HG03060 (cell line): ENCODE measurements at regions not wholly inside any gene's neighbourhood (a gene's known extent, or its start where the extent isn't known, plus 50 kb on each side); places are given as distances from the start of the nearest gene placed in this dataset.

Source experiments
- ATAC-seq: cut with Tn5 transposase; IDR thresholded peaks from one replicate; pipeline ENCODE4 v1.9.1; 2021; ENCODE audit warnings: low read depth, moderate number of reproducible peaks; ENCODE audit not compliant: unreplicated experiment

DNA sequence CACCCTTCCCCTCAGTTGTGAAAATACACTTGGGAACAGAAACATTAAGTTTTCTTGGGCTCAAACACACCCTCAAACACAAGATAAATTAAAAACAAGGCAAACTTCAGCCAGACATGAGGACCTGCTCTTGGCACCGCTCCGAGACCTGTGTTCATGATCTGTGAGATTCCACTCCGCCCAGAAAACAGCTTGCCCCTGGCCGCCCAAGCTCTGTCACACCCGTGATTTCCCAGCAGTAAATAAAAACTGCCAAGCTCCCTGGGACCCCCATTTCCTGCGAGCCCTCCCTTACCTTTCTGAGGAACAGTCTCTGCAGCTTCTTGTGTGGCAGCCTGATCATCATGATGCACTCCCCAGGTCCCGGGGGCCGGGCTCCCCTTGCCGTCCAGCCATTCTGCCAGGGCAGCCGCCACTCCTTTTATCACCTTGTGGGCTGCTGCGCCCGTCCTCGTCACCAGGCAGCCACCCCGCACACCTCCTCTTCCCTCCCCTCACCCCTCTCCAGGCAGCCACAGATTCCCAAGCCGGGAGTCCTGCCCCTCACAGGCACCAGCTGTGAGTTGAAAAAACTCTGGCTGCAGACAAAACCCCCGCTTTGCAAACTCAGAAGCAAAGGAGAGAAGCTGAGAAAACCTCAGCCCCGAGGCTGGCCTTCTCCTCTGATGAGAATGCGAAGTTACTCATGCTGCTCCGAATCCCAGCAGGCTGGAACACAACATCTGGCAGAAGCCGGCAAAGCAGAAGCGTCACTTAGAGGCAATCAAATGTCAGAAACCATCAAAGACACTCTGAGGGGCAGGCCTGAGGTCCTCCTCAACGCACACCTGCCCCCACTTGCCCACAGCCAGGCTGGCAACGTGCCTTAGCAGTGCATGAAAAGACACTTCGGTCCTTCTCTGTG lies 130.4 kb upstream of the RPS6KA2 start:
- ATAC-seq, result no peak

DNA sequence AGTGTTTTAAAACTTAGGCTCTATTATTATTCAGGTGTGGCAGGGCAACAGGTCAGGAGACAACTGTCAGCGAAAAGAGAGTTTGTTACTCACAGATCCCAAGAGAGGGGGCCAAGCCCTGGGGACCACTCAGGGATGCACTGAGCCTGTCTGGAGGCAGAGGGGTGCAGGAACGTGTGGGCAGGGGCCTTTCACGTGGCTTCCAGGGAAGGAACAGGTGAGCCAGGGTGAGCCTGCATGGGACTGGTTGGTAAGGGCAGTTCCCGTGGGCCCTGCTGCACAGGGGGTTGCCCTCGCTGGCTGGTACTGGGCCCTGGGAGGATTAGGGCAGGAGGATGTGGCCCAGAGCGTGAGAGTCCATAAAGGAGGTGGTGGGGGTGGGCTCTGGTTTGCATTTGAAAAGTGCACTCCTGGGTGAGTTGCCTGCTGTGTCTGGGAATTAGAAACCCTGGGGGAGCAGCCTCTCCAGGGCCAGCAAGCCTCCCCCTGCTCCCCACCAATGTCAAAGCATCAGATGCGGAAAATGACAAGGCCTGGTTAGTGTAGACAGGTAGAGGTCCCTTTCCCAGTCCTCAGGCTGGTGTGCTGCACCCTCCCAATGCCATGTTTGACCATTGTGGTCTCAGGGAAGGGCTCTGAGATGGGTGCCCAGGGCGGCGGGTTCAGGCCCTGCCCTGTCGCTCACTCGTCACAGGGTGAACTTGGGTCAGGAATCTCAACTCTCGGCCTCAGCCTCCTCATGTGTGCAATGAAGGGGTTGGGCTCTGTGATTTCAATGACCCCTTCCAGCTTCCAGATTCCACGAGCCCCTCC lies 127.4 kb upstream of the RPS6KA2 start:
- no peak for ATAC-seq

DNA sequence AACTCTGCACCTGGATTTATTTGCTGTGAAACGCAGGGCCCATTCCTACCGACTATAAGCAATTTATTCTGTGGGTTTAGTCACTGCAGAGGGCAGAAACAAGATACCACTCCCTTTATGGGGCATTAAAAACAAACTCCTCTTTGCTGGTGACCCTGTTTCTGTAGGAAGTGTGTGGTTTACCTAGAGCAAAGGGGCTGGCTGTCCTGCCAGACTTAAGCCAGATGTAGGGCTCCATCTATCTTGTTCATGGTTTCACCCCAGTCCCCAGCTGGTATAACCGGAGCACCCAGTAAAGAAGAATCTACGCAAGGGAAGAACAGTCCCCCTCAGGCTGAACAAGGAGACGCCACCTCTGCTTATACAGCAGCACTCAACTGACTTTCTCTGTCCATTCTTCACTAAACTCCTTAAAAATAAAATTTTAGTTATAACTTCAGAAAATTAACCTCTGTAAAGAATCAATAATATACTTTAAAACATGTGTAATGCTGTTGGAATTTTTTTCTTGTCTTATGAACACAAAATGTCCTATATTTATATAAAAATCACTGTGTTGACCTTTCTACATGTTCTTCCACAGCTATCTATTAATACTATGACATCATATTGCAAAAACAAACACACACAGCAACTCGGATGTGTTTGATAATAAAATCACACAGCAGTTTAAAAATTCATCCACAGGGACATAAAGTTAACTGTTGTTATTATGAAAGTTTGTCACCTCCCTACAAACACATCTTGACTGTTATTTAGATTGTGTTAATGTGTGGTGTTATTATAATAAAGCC lies 126.1 kb upstream of the RPS6KA2 start:
- no peak for ATAC-seq

DNA sequence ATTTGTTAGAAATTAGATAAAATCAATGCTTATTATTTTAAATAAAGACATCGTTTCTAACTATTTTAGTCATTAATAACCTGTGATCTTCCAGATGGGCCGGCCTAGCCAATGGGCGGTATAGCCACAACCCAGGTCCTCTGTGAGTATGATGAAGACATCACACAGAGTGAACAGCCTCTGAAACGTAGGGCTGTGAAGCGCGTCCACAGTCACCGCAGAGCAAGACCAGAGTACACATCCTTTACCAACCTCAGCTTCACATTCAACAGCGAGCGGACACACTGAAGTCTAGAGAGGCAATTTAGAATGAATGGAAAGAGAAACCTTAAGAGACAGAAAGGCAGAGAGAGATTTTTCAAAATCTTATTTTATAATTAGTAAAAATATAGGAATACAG lies 125.0 kb upstream of the RPS6KA2 start:
- peak; percentile 96 for ATAC-seq

DNA sequence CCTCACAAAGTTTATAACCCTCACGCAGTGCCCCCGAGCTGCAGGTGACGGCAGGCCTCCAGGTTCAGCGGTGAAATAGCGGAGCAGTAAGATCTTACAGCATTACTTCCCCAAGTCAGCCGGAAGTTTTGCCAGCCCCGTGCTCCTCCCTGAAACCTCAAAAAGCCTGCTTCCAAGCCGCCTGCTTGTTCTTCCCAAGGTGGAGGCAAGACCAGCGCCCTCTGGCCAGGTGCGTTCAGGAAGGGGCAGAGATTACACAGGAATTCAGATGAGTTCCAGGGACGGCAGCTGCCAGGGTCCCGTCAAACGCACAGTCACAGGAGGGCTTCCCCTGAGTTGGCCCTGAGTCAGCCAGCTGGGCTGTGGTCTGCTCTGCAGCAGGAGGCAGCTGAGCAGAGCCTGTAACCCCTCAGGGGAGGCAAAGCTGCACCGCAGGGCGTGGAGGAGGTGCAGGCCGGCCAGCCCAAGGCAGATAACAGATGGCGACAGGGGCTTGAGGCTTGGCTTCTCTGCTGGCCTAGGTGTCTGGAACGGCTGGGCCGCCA lies 124.1 kb upstream of the RPS6KA2 start:
- ATAC-seq, result peak; percentile 48

DNA sequence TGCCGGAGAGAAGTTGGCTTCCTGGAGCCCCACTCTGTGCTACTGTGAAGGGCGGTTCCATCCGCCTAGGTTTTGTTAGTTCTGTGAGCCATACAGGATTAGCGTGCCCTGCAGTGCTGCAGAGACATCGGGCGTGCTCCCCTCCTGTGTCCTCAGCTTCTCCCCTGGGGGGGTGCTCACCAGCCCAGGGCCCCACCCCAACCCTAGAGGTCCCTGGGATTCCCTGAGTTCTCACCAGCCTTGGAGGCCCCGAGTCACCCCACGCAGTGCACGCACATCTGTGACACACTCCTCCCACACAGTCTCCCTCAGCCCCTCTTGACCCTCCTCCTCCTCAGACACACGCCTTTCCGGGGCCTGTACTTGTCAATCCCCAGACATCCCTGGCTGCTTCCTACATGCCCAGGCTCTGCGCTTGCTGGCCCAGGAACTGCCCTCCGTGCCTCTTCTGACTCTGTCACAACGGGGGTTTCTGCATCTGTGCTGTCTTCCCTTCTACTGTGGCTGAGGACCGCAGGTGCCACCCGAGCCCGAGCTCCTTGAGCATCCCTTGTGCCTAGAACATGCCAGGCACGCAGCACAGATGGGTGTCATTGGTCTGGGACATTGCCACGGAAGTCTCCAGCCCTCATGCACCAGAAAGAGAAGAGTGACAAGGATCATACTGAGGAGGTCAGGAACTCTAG lies 123.2 kb upstream of the RPS6KA2 start:
- ATAC-seq, result no peak

DNA sequence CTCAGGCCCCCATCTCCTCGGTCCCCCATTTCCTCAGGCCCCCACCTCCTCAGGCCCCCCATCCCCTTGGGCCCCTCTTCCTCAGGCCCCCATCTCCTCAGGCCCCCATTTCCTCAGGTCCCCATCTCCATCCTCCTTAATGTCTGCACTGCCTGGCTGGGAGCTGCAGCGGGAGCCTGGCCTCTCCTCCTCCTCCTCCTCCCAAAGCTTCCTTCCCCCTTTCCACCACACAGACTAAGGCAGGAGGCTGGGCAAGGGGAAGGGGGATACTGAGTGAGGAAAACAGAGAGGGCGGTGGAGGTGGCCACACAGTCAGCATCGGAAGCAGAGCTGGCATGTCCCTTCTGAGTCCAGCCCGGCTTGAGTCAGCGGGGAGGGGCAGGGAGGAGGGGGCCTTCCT lies 122.6 kb upstream of the RPS6KA2 start:
- no peak for ATAC-seq

DNA sequence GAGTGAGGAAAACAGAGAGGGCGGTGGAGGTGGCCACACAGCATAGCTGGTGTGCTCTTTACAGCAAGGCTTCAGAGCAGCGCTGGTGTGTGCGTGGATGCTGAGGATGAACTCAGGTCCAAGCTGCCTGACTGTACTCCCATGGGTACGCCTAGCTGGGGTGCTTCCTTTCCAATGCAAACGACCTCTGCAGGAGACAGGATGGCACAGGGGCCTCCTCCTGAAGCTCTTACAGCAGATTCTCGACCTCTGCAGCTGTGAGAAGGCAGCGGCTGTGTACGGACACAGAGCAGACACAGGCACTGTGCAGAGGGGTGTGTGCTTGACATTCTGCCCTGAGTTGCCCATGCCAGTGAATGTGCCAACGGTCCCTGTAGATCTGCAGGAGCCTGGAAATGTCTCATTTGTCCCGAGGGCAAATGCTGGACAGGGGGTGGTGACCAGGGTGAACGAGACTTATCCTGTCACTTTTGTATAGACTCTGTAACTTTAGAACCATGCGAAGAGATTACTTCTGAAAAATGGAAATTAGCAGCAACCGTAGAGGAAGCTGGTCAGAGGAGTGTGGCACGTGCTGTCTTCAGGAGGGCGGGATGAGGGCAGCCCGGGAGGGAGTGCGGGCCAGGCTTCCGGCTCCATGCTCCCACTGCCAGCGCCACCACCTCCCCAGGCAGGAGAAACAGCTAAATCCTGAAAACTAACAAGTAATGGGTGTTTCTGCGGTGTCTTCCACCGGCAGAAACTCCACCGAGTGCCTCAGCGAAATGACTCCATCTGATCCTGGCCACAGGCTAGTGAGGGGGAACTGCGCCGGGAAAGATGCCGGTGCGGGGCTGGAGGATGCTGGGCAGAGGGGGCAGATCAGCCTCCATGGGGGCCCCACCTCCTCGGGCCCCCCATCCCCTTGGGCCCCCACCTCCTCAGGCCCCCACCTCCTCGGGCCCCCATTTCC lies 120.9 kb upstream of the RPS6KA2 start:
- no peak for ATAC-seq

DNA sequence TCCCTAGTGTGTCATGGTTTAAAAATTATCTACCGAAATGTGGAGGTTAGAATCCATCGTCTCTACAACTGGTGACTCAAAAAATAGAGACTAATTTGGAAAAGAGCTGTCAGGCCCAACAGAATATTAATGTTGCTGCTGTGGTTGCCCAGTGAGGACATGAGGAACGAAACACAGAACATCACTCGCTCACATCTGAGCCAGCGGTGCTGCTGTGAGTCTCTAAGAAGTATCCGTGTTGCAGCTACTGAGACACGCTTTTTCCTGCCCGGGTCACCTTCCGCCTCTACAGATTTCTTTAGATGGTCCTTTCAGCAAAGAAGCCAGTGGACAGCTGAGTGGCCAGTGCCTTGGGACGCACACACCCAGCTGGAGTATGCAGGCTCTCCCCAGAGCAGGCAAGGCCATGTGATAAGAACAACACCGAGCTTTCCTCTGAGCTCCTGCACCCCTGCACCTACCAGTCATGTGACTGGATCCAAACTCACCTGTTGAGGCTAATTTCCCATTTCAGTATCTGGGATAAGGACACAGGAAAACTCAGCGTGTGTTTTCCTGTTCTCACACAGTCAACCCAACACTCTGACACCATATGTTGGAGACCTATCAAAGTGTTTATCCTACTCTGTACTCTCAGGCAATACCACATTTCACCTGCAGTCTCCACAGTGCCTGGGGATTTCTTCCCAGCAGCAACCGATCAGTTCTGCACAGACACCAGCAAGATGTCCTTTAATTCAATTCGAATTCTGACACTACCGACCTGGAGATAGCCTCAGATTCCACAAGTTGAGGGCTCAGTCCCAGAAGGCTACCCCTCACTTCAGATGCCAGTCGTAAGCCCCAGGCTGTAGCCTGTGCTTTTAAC lies 119.0 kb upstream of the RPS6KA2 start:
- no peak for ATAC-seq

DNA sequence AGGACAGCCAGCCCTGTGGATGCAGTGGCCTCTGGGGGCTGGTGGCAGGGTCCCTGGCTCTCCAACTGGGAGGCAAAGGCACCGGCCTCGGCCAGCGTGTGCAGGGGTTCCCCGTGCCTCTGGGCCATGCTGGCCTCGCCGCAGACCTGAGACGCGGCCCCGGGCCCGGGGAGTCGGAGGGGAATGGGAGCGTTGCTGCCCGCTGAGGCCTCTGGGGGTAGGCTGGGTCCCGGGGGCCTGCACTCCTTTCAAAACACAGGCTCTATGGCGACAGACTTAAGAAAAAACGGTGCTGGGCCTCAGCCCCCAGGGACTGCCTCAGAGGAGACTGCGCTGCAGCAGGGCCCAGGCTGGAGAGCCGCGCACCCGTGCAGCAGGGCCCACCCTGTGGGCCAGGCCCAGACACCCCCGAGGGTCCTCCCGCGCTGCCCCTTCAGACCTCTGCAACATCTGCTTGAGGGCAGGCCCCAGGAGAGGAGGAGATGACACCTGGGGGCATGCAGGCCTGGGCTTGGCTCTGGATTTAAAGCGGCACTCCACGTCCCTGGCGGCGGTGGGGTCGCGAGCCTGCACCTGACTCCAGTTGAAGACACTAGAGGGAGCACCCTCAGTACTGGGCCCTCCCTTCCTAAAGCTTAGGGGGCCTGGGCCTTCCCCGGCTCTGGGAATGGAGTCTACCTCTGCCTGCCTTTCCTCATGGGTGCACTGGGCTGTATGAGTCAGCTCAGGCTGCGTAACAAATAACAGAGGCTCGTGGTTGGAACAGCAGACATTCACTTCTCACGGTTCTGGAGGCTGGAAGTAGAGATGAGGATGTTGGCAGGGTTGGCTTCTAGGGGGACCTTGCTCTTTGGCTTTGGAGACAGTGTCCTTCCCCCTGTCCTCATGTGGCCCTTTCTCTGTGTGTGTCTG lies 117.4 kb upstream of the RPS6KA2 start:
- no peak for ATAC-seq

DNA sequence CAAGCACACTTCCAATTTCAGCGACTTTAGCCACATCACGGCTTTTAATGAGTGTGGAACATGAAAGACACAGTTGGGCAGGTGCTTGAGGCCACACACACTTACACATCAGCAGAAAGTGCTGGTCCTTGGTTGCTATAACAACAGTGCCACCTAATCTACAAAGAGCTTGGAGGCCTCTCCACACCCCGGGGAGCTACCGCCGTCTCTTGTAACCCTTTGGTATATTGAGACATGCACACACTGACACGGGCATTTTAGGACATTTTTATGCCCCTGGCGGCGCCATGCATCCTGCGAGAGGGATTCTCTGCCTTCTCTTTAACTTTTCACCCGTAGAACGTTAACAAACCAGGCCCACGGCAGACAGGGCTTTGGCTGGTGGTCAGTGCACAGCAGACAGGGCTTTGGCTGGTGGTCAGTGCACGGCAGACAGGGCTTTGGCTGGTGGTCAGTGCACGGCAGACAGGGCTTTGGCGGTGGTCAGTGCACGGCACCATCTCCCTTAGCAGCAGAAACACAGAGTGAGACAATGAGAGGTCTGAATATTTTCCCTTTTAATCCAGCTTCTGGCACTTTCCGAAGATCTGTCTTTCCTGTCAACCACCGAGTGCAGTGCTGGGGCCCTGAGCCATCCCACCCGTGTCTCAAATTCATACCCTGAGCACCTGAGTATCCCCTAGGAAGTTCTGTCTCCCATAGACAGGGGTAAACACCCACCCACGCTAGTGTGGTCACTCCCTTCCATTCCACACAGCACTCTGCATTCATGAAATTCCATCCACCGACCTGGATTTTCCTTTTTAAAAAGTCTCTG lies 116.6 kb upstream of the RPS6KA2 start:
- ATAC-seq, result no peak

DNA sequence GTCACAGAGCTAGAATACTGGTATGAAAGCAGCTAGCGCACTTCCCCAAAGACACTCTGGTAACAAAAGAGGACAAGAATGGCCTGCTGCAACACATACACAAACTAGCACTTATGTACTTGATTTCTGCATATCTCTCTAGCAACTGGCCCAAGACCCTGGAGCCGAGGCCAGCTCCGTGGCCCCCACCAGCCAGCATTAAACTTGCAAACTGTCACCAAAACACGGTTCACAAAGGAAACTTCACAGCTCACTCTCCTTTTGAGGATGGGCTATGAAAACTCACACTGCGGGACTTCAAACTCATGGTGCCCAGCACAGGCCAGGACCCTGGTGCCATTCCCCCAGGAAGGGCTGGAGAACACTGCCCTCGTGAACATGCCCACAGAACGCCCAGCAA lies 115.9 kb upstream of the RPS6KA2 start:
- ATAC-seq, result no peak

DNA sequence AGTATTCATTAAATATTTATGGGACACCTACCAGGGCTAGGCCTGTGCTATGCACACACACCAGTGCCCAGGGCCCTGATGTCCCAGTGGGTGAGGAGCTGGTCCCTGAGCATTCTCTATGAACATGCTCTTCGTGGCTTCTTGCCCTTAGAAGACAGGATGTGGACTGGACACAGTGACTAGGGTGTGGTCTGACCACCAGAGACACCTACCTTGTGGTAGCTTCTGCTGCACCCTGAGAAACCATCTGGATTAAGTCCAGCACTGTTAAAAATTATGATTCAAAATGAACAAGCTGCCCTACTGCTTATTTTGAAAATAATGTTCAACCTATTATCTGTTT lies 112.9 kb upstream of the RPS6KA2 start:
- ATAC-seq, result no peak

DNA sequence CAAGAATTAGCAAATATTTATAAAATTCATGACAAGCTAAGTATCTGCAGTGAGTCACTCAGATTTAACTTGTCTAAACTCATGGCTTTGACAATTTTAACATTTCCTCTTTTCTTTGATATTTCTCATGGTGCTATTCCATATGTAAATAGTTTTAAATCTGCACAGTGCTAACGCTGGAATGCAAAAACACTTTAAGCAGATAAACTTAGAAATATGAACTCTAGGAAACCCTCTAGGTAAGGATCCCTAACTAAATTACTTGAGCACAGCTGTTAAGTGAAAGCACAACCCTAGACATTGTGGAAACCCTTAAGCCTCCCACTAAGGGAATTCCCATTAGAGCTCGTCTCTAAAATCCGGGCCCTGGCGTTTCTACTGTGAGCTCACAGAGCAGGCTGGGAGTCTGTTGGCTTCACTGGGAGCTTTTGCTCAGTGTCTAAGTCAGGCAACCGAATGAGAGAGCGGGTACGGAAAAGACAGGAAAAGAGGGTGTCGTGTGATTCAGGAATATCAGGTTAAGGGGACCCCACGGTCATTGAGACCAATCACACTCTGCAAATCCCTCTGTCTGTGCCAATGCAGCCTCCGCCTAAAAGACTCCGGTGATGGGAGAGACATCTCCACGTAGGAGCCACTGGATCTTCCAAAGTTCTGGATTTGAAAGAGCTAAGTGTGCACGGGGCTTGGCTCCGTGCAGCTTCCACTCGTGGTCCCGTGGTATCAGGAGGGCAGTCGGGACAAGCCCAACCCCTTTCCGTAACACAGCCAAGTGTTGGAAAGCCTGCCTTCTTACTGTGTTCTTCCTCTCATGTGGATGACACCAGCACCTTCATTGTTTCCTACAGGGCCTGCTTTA lies 112.3 kb upstream of the RPS6KA2 start:
- no peak for ATAC-seq

DNA sequence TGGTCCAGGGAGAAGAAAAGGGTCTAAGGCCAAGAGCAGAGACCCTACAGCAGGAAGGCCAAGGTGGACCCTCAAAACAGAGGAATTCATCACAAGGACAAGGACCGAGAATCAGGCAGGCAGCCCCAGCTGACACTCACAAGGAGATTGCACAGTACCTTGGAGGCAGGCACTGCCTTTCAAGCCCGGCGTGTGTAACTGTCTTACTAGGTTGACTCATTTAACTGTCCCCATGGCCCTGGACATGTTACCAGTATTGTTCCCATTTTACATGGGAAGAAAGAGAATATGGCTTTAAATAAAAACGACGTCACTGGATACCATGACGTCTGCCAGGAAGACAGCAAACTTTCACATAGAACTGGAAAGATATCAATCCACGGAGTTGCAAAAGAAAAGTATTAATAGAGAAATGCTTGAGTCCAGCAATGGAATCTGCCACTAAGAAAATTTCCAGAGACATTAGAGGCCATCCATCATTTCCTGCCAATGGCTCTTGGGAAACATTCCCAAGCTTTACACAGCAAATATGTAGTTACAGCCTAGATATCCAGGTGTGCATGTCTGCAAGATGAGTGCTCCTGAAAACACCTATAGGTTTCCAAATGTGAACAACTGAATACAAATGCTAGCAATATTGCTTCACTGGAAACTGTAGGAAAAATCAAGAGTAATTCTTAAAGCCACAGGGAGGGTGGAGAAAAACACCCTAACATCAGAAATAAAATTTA lies 111.5 kb upstream of the RPS6KA2 start:
- no peak for ATAC-seq
